GM21515 (cell line): ENCODE measurements at regions not wholly inside any gene's neighbourhood (a gene's known extent, or its start where the extent isn't known, plus 50 kb on each side); places are given as distances from the start of the nearest gene placed in this dataset.
"Not testable (repeated sequence)": the region's sequence is repeated elsewhere in the genome, so short reads cannot be mapped to it uniquely, and the experiment has no call there.

ENCODE experiments used
- ATAC-seq: cut with Tn5 transposase; IDR thresholded peaks from one replicate; pipeline ENCODE4 v1.9.1; 2021; ENCODE audit not compliant: unreplicated experiment

GRCh38 chr3:88403319-88403718, 253.6 kb downstream of the C3orf38 start:
- ATAC-seq: no peak

GRCh38 chr3:88408097-88408496, 258.3 kb downstream of the C3orf38 start:
- ATAC-seq: no peak

GRCh38 chr3:88408935-88409334, 259.2 kb downstream of the C3orf38 start:
- ATAC-seq: no peak

- ATAC-seq: no peak
Observed at GRCh38 chr3:88410259-88410658, 260.5 kb downstream of the C3orf38 start.

GRCh38 chr3:88412346-88412745, 262.6 kb downstream of the C3orf38 start:
- no peak for ATAC-seq

GRCh38 chr3:88416436-88416835, 266.7 kb downstream of the C3orf38 start:
- no peak for ATAC-seq

GRCh38 chr3:88418219-88418618, 268.5 kb downstream of the C3orf38 start:
- ATAC-seq: no peak

- peak; percentile 95 for ATAC-seq
Observed at GRCh38 chr3:88433568-88433967, 283.8 kb downstream of the C3orf38 start.

- peak; percentile 37 for ATAC-seq
Observed at GRCh38 chr3:88434001-88434400, 284.2 kb downstream of the C3orf38 start.

GRCh38 chr3:88440701-88441100, 290.9 kb downstream of the C3orf38 start:
- no peak for ATAC-seq

GRCh38 chr3:88443066-88443465, 293.3 kb downstream of the C3orf38 start:
- no peak for ATAC-seq

GRCh38 chr3:88444251-88444650, 294.5 kb downstream of the C3orf38 start:
- no peak for ATAC-seq

- no peak for ATAC-seq
Observed at GRCh38 chr3:88452228-88452627, 302.5 kb downstream of the C3orf38 start.

GRCh38 chr3:88460369-88460768, 310.6 kb downstream of the C3orf38 start:
- ATAC-seq: no peak

GRCh38 chr3:88462230-88462629, 312.5 kb downstream of the C3orf38 start:
- no peak for ATAC-seq

- ATAC-seq: no peak
Observed at GRCh38 chr3:88467191-88467590, 317.4 kb downstream of the C3orf38 start.

- no peak for ATAC-seq
Observed at GRCh38 chr3:88469216-88469615, 319.5 kb downstream of the C3orf38 start.

- no peak for ATAC-seq
Observed at GRCh38 chr3:88478460-88478859, 328.7 kb downstream of the C3orf38 start.

- ATAC-seq: no peak
Observed at GRCh38 chr3:88480822-88481221, 331.1 kb downstream of the C3orf38 start.

- ATAC-seq: no peak
Observed at GRCh38 chr3:88485001-88485400, 335.2 kb downstream of the C3orf38 start.

GRCh38 chr3:88508818-88509217, 359.1 kb downstream of the C3orf38 start:
- ATAC-seq: not testable (repeated sequence)

- ATAC-seq: no peak
Observed at GRCh38 chr3:88509582-88509981, 359.8 kb downstream of the C3orf38 start.

GRCh38 chr3:88528494-88528893, 378.7 kb downstream of the C3orf38 start:
- no peak for ATAC-seq

GRCh38 chr3:88534534-88534933, 384.8 kb downstream of the C3orf38 start:
- no peak for ATAC-seq
